Forelimb muscle (tissue), 1 donor: ENCODE measurements at regions not wholly inside any gene's neighbourhood (a gene's known extent, or its start where the extent isn't known, plus 50 kb on each side); places are given as distances from the start of the nearest gene placed in this dataset.
"Not testable (repeated sequence)": the region's sequence is repeated elsewhere in the genome, so short reads cannot be mapped to it uniquely, and the experiment has no call there.

Experiments used
- DNase-seq: peaks from one replicate; pipeline ENCODE4 v3.0.0-alpha.2; 2013; ENCODE audit warnings: low read depth

GRCh38 chr3:80334534-80334933, 566.7 kb upstream of the ROBO1 start:
- no peak for DNase-seq

GRCh38 chr3:80331494-80332170, 563.8 kb upstream of the ROBO1 start:
- no peak for DNase-seq

- not testable (repeated sequence) for DNase-seq
These were observed 546.7 kb upstream of the ROBO1 start for GRCh38 chr3:80314541-80314940.

- DNase-seq = no peak
These were observed 540.8 kb upstream of the ROBO1 start for GRCh38 chr3:80308637-80309036.

- no peak for DNase-seq
These were observed 540.0 kb upstream of the ROBO1 start for GRCh38 chr3:80307844-80308243.

GRCh38 chr3:80297720-80298119, 529.9 kb upstream of the ROBO1 start:
- DNase-seq = no peak

- no peak for DNase-seq
These were observed 517.6 kb upstream of the ROBO1 start for GRCh38 chr3:80285388-80285787.

- DNase-seq = no peak
These were observed 516.0 kb upstream of the ROBO1 start for GRCh38 chr3:80283783-80284182.

- no peak for DNase-seq
These were observed 510.3 kb upstream of the ROBO1 start for GRCh38 chr3:80278056-80278455.

- DNase-seq = no peak
These were observed 507.3 kb upstream of the ROBO1 start for GRCh38 chr3:80275120-80275519.

GRCh38 chr3:80263260-80263659, 495.5 kb upstream of the ROBO1 start:
- no peak for DNase-seq

GRCh38 chr3:80261082-80261481, 493.3 kb upstream of the ROBO1 start:
- DNase-seq = no peak

- no peak for DNase-seq
These were observed 491.9 kb upstream of the ROBO1 start for GRCh38 chr3:80259736-80260135.

- DNase-seq = no peak
These were observed 484.3 kb upstream of the ROBO1 start for GRCh38 chr3:80252113-80252512.

- DNase-seq = no peak
These were observed 480.0 kb upstream of the ROBO1 start for GRCh38 chr3:80247766-80248165.

- no peak for DNase-seq
These were observed 476.6 kb upstream of the ROBO1 start for GRCh38 chr3:80244390-80244789.

GRCh38 chr3:80241791-80242190, 474.0 kb upstream of the ROBO1 start:
- DNase-seq = no peak

- no peak for DNase-seq
These were observed 471.5 kb upstream of the ROBO1 start for GRCh38 chr3:80239301-80239700.

GRCh38 chr3:80238606-80239005, 470.8 kb upstream of the ROBO1 start:
- no peak for DNase-seq

GRCh38 chr3:80238152-80238551, 470.4 kb upstream of the ROBO1 start:
- DNase-seq = no peak

- no peak for DNase-seq
These were observed 466.9 kb upstream of the ROBO1 start for GRCh38 chr3:80234706-80235105.

GRCh38 chr3:80233576-80233975, 465.8 kb upstream of the ROBO1 start:
- no peak for DNase-seq

- no peak for DNase-seq
These were observed 465.0 kb upstream of the ROBO1 start for GRCh38 chr3:80232760-80233159.

- DNase-seq = no peak
These were observed 463.2 kb upstream of the ROBO1 start for GRCh38 chr3:80230962-80231361.
